ENCODE measurements at regions not wholly inside any gene's neighbourhood (a gene's known extent, or its start where the extent isn't known, plus 50 kb on each side); places are given as distances from the start of the nearest gene placed in this dataset.

GRCh38 chr1:5345556-5345955, 646.7 kb downstream of the NPHP4 start:
- no peaks in the 10 kb centered on the region for H3K27me3 ChIP-seq (replicated peaks; ENCODE audit: control insufficient read depth, insufficient read depth, low read length)
- H3K4me3 ChIP-seq (ENCODE audit: low read depth, low read length), result no peak overlapping the region
- intact Hi-C loops (cut with micrococcal nuclease; ENCODE audit: unreplicated experiment), result no loop called here
- H3K4me3 Mint-ChIP-seq (ENCODE audit: unreplicated experiment), result no peak overlapping the region
- H3K27ac Mint-ChIP-seq (ENCODE audit: unreplicated experiment), result no peak overlapping the region
- no peaks in the 10 kb centered on the region for H3K27me3 Mint-ChIP-seq (ENCODE audit: insufficient read depth, unreplicated experiment)
- no peaks in the 10 kb centered on the region for H3K4me1 ChIP-seq
- no peaks in the 10 kb centered on the region for H3K4me1 Mint-ChIP-seq (ENCODE audit: low read depth, unreplicated experiment)
- H3K9me3 ChIP-seq, result no peaks in the 10 kb centered on the region
- no TSS peak for BruUV-seq (replicated peaks)
- CTCF ChIA-PET, result no interaction called here
- H3K36me3 Mint-ChIP-seq (ENCODE audit: insufficient read depth, unreplicated experiment), result peaks cover 5% of the 10 kb centered on the region
- TF ChIP-seq CTCF (IDR thresholded peaks at IDR 0.05; ENCODE audit: insufficient read depth in 1 of 2, low read depth in 1 of 2, low read length in 1 of 2, severe bottlenecking in 1 of 2, unreplicated experiment in 1 of 2), result no peak
- H3K36me3 ChIP-seq (ENCODE audit: control insufficient read depth, insufficient read depth, low read length), result no peaks in the 10 kb centered on the region
- no peak for DNase-seq
- POLR2A ChIA-PET, result no interaction called here
- peaks cover 14% of the 10 kb centered on the region for H3K9me3 Mint-ChIP-seq (ENCODE audit: unreplicated experiment)

- H3K4me1 Mint-ChIP-seq (ENCODE audit: low read depth, unreplicated experiment), result no peaks in the 10 kb centered on the region
- intact Hi-C loops (cut with micrococcal nuclease; ENCODE audit: unreplicated experiment), result no loop called here
- peaks cover 14% of the 10 kb centered on the region for H3K9me3 Mint-ChIP-seq (ENCODE audit: unreplicated experiment)
- TF ChIP-seq CTCF (IDR thresholded peaks at IDR 0.05; ENCODE audit: insufficient read depth in 1 of 2, low read depth in 1 of 2, low read length in 1 of 2, severe bottlenecking in 1 of 2, unreplicated experiment in 1 of 2), result no peak
- no peak overlapping the region for H3K4me3 Mint-ChIP-seq (ENCODE audit: unreplicated experiment)
- ChIA-PET CTCF (no interaction called here), POLR2A (no interaction called here)
- no peaks in the 10 kb centered on the region for H3K27me3 Mint-ChIP-seq (ENCODE audit: insufficient read depth, unreplicated experiment)
- no peak for DNase-seq
- no TSS peak for BruUV-seq (replicated peaks)
- Histone ChIP-seq H3K4me3 (ENCODE audit: low read depth, low read length) (no peak overlapping the region), H3K27me3 (replicated peaks; ENCODE audit: control insufficient read depth, insufficient read depth, low read length) (no peaks in the 10 kb centered on the region), H3K4me1 (no peaks in the 10 kb centered on the region), H3K36me3 (ENCODE audit: control insufficient read depth, insufficient read depth, low read length) (no peaks in the 10 kb centered on the region), H3K9me3 (no peaks in the 10 kb centered on the region)
- H3K36me3 Mint-ChIP-seq (ENCODE audit: insufficient read depth, unreplicated experiment), result peaks cover 5% of the 10 kb centered on the region
- no peak overlapping the region for H3K27ac Mint-ChIP-seq (ENCODE audit: unreplicated experiment)
Observed at GRCh38 chr1:5343256-5344020, 648.8 kb downstream of the NPHP4 start.

GRCh38 chr1:5342830-5343229, 649.4 kb downstream of the NPHP4 start:
- ChIA-PET CTCF (no interaction called here), POLR2A (no interaction called here)
- Histone ChIP-seq H3K36me3 (ENCODE audit: control insufficient read depth, insufficient read depth, low read length) (no peaks in the 10 kb centered on the region), H3K9me3 (no peaks in the 10 kb centered on the region), H3K4me1 (no peaks in the 10 kb centered on the region), H3K4me3 (ENCODE audit: low read depth, low read length) (no peak overlapping the region), H3K27me3 (replicated peaks; ENCODE audit: control insufficient read depth, insufficient read depth, low read length) (no peaks in the 10 kb centered on the region)
- intact Hi-C loops (cut with micrococcal nuclease; ENCODE audit: unreplicated experiment), result no loop called here
- no peaks in the 10 kb centered on the region for H3K27me3 Mint-ChIP-seq (ENCODE audit: insufficient read depth, unreplicated experiment)
- no peak overlapping the region for H3K4me3 Mint-ChIP-seq (ENCODE audit: unreplicated experiment)
- peaks cover 13% of the 10 kb centered on the region for H3K9me3 Mint-ChIP-seq (ENCODE audit: unreplicated experiment)
- TF ChIP-seq CTCF (IDR thresholded peaks at IDR 0.05; ENCODE audit: insufficient read depth in 1 of 2, low read depth in 1 of 2, low read length in 1 of 2, severe bottlenecking in 1 of 2, unreplicated experiment in 1 of 2), result no peak
- peaks cover 5% of the 10 kb centered on the region for H3K36me3 Mint-ChIP-seq (ENCODE audit: insufficient read depth, unreplicated experiment)
- no peak for DNase-seq
- no peaks in the 10 kb centered on the region for H3K4me1 Mint-ChIP-seq (ENCODE audit: low read depth, unreplicated experiment)
- H3K27ac Mint-ChIP-seq (ENCODE audit: unreplicated experiment), result no peak overlapping the region
- BruUV-seq (replicated peaks), result no TSS peak

Measured in Caco-2 (cell line).